Ascending aorta (tissue), 2 donors: ENCODE measurements at regions not wholly inside any gene's neighbourhood (a gene's known extent, or its start where the extent isn't known, plus 50 kb on each side); places are given as distances from the start of the nearest gene placed in this dataset.

ENCODE experiments used
- DNase-seq, 2 donors: peaks; one replicate each; pipeline ENCODE4 v3.0.0-alpha.2; 2019; ENCODE audit warnings: low spot score in 2 of 2
- H3K27ac ChIP-seq, 2 donors: fragments of 200-600 bp; sonication (generic); one replicate each; pipeline ENCODE4 v1.5.1; 2016 to 2017; ENCODE audit warnings: mild to moderate bottlenecking in 1 of 2
- H3K27me3 ChIP-seq: fragments of 200-600 bp; sonication (generic); one replicate; pipeline ENCODE4 v1.5.1; 2017
- H3K36me3 ChIP-seq, 2 donors: fragments of 200-600 bp; sonication (generic); one replicate each; pipeline ENCODE4 v1.5.1; 2016
- H3K4me1 ChIP-seq, 2 donors: fragments of 200-600 bp; sonication (generic); one replicate each; pipeline ENCODE4 v1.5.1; 2016 to 2017; ENCODE audit warnings: mild to moderate bottlenecking in 1 of 2
- H3K4me3 ChIP-seq, 2 donors: fragments of 200-600 bp; sonication (generic); one replicate each; pipeline ENCODE4 v1.5.1; 2016 to 2017; ENCODE audit warnings: mild to moderate bottlenecking in 1 of 2
- H3K9me3 ChIP-seq, 2 donors: fragments of 200-600 bp; sonication (generic); one replicate each; pipeline ENCODE4 v1.5.1; 2016
- intact Hi-C: fragments of 100-400 bp; cut with DNase I; formaldehyde crosslinking; loops from one replicate; pipeline ENCODE4 v1.15.1; 2023
- TF ChIP-seq, protein P1 (sequence below), 3 experiments: fragments of 200-600 bp in 2 of 3; fragments of 450-650 bp in 1 of 3; sonication (generic) in 2 of 3; IDR thresholded peaks; one replicate each; pipeline ENCODE4 v1.5.1; 2016 to 2019; ENCODE audit warnings: antibody characterized with exemption in 3 of 3, mild to moderate bottlenecking in 1 of 3, moderate library complexity in 1 of 3

GRCh38 chr6:21918041-21918440, 324.5 kb downstream of the SOX4 start:
- no peaks in the 10 kb centered on the region for H3K36me3 ChIP-seq
- no peak for DNase-seq
- no peak overlapping the region for H3K4me3 ChIP-seq
- no peaks in the 10 kb centered on the region for H3K27me3 ChIP-seq
- intact Hi-C loops, result no loop called here
- H3K4me1 ChIP-seq, result peaks cover 0 to 6% of the 10 kb centered on the region in 2 donors
- no peak overlapping the region for H3K27ac ChIP-seq
- no peaks in the 10 kb centered on the region for H3K9me3 ChIP-seq
- TF ChIP-seq, protein P1, sequence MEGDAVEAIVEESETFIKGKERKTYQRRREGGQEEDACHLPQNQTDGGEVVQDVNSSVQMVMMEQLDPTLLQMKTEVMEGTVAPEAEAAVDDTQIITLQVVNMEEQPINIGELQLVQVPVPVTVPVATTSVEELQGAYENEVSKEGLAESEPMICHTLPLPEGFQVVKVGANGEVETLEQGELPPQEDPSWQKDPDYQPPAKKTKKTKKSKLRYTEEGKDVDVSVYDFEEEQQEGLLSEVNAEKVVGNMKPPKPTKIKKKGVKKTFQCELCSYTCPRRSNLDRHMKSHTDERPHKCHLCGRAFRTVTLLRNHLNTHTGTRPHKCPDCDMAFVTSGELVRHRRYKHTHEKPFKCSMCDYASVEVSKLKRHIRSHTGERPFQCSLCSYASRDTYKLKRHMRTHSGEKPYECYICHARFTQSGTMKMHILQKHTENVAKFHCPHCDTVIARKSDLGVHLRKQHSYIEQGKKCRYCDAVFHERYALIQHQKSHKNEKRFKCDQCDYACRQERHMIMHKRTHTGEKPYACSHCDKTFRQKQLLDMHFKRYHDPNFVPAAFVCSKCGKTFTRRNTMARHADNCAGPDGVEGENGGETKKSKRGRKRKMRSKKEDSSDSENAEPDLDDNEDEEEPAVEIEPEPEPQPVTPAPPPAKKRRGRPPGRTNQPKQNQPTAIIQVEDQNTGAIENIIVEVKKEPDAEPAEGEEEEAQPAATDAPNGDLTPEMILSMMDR (IDR thresholded peaks at IDR 0.05), result no peak

- no peaks in the 10 kb centered on the region for H3K9me3 ChIP-seq
- H3K27ac ChIP-seq, result no peak overlapping the region
- H3K4me1 ChIP-seq, result peaks cover 0 to 6% of the 10 kb centered on the region in 2 donors
- H3K4me3 ChIP-seq, result no peak overlapping the region
- intact Hi-C loops, result no loop called here
- TF ChIP-seq, protein P1 (IDR thresholded peaks at IDR 0.05), result no peak
- no peaks in the 10 kb centered on the region for H3K27me3 ChIP-seq
- DNase-seq, result no peak
- H3K36me3 ChIP-seq, result no peaks in the 10 kb centered on the region
Observed at GRCh38 chr6:21918666-21919065, 325.1 kb downstream of the SOX4 start.

- Histone ChIP-seq H3K9me3 (no peaks in the 10 kb centered on the region), H3K27ac (no peak overlapping the region), H3K36me3 (no peaks in the 10 kb centered on the region), H3K4me1 (no peaks in the 10 kb centered on the region), H3K27me3 (no peaks in the 10 kb centered on the region), H3K4me3 (no peak overlapping the region)
- DNase-seq, result no peak
- TF ChIP-seq, protein P1 (IDR thresholded peaks at IDR 0.05), result no peak
- intact Hi-C loops, result no loop called here
Observed at GRCh38 chr6:21922086-21922485, 328.5 kb downstream of the SOX4 start.

- TF ChIP-seq, protein P1 (IDR thresholded peaks at IDR 0.05), result no peak
- H3K36me3 ChIP-seq, result no peaks in the 10 kb centered on the region
- H3K9me3 ChIP-seq, result no peaks in the 10 kb centered on the region
- H3K27ac ChIP-seq, result no peak overlapping the region
- no peaks in the 10 kb centered on the region for H3K4me1 ChIP-seq
- no peaks in the 10 kb centered on the region for H3K27me3 ChIP-seq
- no peak for DNase-seq
- no peak overlapping the region for H3K4me3 ChIP-seq
- intact Hi-C loops, result no loop called here
Observed at GRCh38 chr6:21924002-21924401, 330.5 kb downstream of the SOX4 start.

DNA sequence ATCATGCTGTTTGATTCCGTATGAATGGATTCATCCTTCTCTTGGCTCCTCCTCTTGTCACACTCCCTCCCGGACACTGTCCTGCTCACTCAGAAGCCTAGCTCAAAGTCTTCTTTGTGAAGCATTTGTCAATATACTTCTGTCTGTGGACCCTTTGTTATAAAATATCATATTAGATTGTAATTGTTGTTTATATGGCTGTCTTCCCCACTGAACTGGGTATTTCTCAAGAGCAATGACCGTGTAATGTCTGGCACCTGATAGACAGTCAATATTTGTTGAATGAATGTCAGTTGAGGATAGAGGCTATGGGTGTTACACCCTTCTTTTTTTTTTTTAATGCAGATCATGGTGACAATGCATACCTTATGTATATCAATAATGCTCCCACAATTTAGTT, 335.3 kb downstream of the SOX4 start:
- intact Hi-C loops, result no loop called here
- TF ChIP-seq, protein P1 (IDR thresholded peaks at IDR 0.05), result no peak

More for the DNA sequence above, 335.3 kb downstream of the SOX4 start:
- no peak overlapping the region for H3K27ac ChIP-seq
- DNase-seq, result no peak
- no peaks in the 10 kb centered on the region for H3K4me1 ChIP-seq
- no peaks in the 10 kb centered on the region for H3K9me3 ChIP-seq
- no peak overlapping the region for H3K4me3 ChIP-seq
- H3K36me3 ChIP-seq, result no peaks in the 10 kb centered on the region
- H3K27me3 ChIP-seq, result no peaks in the 10 kb centered on the region
